Activated CD4-positive, alpha-beta T cell treated with anti-CD3 and anti-CD28 coated beads, Interleukin-2, Interleukin-6, amounts not matched to agents 100 ng/mL and 50 ng/mL, durations not matched to agents 16 hours and 8 hours (primary cell): ENCODE measurements at regions not wholly inside any gene's neighbourhood (a gene's known extent, or its start where the extent isn't known, plus 50 kb on each side); places are given as distances from the start of the nearest gene placed in this dataset.
"Not testable (repeated sequence)": the region's sequence is repeated elsewhere in the genome, so short reads cannot be mapped to it uniquely, and the experiment has no call there.

Experiments
- DNase-seq: peaks from one replicate; pipeline ENCODE4 v3.0.0-alpha.2; 2020

DNA sequence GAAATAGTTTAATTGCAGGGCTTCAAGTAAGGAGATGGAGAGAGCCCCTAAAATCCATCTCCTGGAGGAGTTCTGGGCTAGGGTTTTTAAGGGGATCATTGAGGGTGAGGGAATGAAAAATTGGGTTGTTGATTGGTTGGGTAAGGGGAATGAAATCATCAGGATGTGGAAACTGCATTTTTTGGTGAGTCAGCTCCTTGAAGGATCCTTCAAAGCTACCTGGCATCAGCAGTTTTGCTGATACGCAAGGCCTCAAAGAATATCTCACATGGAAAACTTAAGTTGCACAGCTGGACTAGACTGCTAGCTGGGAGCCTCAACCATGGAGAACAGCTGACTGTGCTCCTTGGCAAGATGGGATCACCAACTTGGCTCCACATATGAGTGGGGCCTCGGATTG, 136.7 kb downstream of the FGF10 start:
- DNase-seq = no peak

- no peak for DNase-seq
These were observed 142.2 kb downstream of the FGF10 start for GRCh38 chr5:44246986-44247385.

GRCh38 chr5:44245935-44246334, 143.3 kb downstream of the FGF10 start:
- no peak for DNase-seq

- DNase-seq = no peak
These were observed 146.4 kb downstream of the FGF10 start for GRCh38 chr5:44242791-44243190.

GRCh38 chr5:44236040-44236439, 153.2 kb downstream of the FGF10 start:
- DNase-seq = no peak

GRCh38 chr5:44233691-44234090, 155.5 kb downstream of the FGF10 start:
- no peak for DNase-seq

- no peak for DNase-seq
These were observed 163.7 kb downstream of the FGF10 start for GRCh38 chr5:44225231-44226160.

DNA sequence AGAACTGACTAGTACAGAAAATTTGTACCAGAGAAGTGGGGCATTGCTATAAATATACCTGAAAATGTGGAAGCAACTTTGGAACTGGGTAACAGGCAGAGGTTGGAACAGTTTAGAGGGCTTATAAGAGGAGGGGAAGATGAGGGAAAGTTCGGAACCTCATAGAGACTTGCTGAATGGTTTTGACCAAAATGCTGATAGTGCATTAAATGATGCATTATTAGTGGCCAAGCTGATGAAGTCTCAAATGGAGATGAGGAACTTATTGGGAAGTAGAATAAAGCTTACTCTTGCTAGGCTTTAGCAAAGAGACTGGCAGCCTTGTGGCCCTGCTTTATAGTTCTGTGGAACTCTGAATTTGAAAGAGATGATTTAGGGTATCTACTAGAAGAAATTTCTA, 189.8 kb downstream of the FGF10 start:
- DNase-seq = no peak

GRCh38 chr5:44189255-44189654, 200.0 kb downstream of the FGF10 start:
- DNase-seq = no peak

DNA sequence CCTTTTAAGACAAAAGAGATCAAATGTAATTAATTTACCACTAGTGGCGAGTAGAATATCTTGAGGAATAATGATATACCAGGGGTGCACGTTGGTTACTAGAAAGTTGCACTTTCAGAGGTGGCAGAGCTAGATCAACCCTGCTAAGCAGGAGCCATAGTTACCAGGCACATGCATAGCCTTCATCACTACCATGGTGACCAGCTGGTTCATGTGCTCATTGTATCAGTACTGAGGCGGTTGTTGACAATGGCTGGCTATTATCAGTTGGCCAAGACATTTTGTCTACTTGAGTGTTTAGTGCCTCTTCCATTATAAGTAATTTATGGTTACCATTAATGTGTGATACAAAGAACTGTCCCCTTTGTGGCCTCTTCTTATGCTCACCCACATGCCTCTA, 201.2 kb downstream of the FGF10 start:
- DNase-seq = no peak

DNA sequence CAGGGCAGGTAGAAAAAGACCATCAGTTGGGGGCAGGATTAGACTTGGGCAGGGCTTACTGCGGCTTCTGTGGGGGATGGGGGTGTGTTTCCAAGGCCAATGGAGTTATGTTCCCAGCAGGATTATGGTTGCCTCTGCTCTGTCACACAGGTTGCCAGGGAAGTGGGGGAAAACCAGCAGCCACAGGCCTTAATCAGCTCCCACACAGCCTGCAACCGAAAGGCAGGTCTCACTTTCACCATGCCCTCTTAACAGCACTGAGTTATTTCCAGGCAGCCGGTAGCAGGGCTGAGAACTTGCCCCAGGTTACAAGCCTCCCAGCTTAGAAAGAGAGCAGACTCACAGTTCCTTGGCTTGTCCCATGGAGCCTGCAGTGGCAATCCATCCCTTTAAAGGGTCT, 205.5 kb downstream of the FGF10 start:
- no peak for DNase-seq

- DNase-seq = no peak
These were observed 205.9 kb downstream of the FGF10 start for GRCh38 chr5:44183312-44183711.

DNA sequence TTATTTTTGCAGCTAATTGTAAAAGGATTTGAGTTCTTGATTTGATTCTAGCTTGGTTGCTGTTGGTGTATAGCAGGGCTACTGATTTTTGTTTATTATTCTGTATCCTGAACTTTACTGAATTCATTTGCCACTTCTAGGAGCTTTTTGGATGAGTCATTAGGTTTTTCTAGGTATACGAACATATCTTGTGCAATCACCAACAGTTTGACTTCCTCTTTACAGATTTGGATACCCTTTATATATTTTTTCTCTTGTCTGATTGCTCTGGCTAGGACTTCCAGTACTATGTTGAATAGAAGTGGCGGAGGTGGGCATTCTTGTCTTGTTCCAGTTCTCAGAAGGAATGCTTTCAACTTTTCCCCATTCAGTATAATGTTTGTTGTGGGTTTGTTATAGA, 210.8 kb downstream of the FGF10 start:
- DNase-seq = no peak

- DNase-seq = no peak
These were observed 221.7 kb downstream of the FGF10 start for GRCh38 chr5:44167540-44167939.

DNA sequence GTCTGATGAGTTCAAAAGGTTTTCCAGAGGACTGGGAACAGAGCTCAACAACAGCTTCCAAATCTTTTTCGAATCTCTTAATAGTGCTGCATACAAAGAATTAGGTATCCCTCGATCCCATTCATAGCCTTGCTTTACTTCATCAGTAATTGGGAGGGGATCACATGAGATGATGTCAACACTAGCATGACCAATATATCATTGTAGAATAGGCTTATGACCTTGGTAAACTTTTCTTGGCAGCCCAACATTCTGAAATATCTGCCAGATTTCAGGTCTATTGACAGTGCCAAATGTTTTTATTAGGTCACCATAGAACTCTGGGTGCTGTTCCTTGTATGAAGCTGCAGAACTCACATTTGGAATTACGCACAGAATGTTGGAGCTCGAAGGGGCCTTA, 228.9 kb downstream of the FGF10 start:
- no peak for DNase-seq

DNA sequence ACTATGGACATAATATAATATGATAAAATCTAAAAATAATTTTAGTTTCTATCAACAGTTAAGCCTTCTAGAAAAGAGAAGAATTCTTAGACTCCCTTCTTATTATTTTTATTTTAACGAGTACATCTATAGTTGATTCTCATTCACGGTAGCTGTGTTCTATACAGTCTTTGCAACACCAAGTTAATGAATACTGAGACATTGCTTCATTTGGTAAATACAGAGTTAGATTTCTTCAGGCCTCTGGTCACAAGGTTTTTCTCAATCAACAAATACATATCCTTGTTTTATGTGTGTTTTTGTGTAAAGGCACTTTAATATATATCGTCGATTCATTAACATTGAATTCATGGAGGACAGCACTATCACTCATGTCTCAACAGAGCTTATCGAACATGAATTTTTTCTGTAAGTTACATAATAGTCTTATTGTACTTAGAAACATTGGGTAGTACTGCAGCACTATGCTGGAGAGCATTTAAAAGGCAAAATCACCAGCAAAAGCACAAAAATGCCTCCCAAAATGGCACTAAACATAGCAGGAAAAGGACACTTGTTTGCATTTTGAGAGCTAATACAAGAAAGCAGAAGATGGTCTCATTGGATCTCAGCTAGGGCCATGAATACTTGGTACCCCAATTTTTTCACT, 239.0 kb downstream of the FGF10 start:
- no peak for DNase-seq

GRCh38 chr5:44117947-44118346, 271.3 kb downstream of the FGF10 start:
- DNase-seq = not testable (repeated sequence)

DNA sequence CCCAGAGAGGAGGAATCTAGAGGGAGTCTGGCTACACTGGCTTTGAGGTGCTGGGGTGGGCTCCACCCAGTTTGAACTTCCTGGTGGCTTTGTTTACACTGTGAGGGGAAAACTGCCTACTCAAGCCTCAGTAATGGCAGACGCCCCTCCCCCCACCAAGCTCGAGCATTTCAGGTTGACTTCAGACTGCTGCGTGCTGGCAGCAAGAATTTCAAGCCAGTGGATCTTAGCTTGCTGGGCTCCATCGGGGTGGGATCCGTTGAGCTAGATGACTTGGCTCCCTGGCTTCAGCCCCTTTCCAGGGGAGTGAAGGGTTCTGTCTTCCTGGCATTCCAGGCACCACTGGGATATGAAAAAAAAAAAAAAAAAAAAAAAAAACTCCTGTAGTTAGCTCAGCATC, 281.0 kb downstream of the FGF10 start:
- DNase-seq = not testable (repeated sequence)

DNA sequence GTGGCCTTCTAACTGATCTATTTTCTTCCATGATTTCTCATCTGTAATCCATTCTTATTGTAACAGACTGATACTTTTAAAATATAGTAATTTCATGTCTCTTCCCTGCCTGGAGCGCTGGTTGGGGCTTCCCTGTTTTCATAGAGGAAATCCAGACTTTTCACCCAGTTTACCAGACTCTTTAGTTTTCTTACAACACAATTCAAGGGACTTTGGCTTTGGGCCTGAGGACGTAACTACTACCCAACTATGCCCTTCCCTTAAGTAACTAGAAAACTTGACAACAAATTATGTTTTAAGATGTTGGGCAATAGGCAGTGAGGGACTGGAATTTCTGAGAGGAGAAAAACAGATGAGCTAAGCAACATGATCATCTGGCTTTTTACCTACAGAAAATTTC, 289.6 kb downstream of the FGF10 start:
- DNase-seq = no peak

- no peak for DNase-seq
These were observed 299.6 kb downstream of the FGF10 start for GRCh38 chr5:44089424-44090144.

- no peak for DNase-seq
These were observed 304.1 kb downstream of the FGF10 start for GRCh38 chr5:44085083-44085482.

- not testable (repeated sequence) for DNase-seq
These were observed 314.7 kb downstream of the FGF10 start for GRCh38 chr5:44074547-44074946.

GRCh38 chr5:44051591-44051990, 337.6 kb downstream of the FGF10 start:
- DNase-seq = no peak
